K562 (cell line): ENCODE measurements at regions not wholly inside any gene's neighbourhood (a gene's known extent, or its start where the extent isn't known, plus 50 kb on each side); places are given as distances from the start of the nearest gene placed in this dataset.

Experiments used
- E2F4 ChIP-seq: sonication (generic); formaldehyde crosslinking; IDR thresholded peaks from 2 replicates; pipeline ENCODE4 v1.8.0; 2022; ENCODE audit warnings: mild to moderate bottlenecking, low read depth, missing genetic modification reagents
- PHB ChIP-seq: fragments of 250-450 bp; sonication (Bioruptor Pico); IDR thresholded peaks from 2 replicates; pipeline ENCODE4 v1.5.0; 2021
- POLR2A ChIP-seq: fragments of 450-650 bp; conservative IDR thresholded peaks from 2 replicates; pipeline ENCODE4 v1.6.1; 2016
- TRIM28 ChIP-seq: fragments of 450-650 bp; IDR thresholded peaks from 2 replicates; pipeline ENCODE4 v1.6.1; 2017
- ZNF436 ChIP-seq: fragments of 250-450, 450-650 bp; sonication (Bioruptor Pico); formaldehyde crosslinking; IDR thresholded peaks from 2 replicates; pipeline ENCODE4 v1.7.0; 2020; ENCODE audit warnings: mild to moderate bottlenecking
- TF ChIP-seq, protein P1 (sequence below), 2 experiments: fragments of 450-650 bp; IDR thresholded peaks; 2 replicates each; pipeline ENCODE4 v1.6.1; 2016; ENCODE audit warnings: mild to moderate bottlenecking in 2 of 2, borderline replicate concordance in 1 of 2, low read depth in 1 of 2, moderate library complexity in 1 of 2
- TF ChIP-seq, protein P2 (sequence below): sonication (generic); formaldehyde crosslinking; IDR thresholded peaks from 2 replicates; pipeline ENCODE4 v1.9.0; 2022; ENCODE audit warnings: mild to moderate bottlenecking, missing genetic modification reagents

DNA sequence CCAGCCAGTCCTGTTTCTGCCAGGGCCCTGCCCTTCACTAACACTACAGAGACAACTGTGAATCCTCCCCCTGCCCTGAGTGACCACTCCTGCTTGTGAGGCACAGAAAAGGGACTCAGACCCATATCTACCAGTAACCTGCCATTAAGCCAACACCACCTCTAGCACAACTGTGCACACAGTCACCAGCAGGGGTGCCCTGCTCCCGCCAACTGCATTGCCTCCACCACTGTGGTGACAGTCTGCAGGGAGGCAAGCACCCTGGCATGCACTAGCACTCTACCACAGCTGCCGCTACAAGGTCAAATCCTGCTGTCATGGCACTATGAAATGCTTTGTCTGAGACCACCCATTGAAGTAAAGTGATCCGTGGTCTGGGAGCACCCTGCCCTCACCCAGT lies 1028.5 kb upstream of the CDH9 start:
- no peak for TF ChIP-seq E2F4 (CRISPR knock-in tag)
- TF ChIP-seq, protein P1, sequence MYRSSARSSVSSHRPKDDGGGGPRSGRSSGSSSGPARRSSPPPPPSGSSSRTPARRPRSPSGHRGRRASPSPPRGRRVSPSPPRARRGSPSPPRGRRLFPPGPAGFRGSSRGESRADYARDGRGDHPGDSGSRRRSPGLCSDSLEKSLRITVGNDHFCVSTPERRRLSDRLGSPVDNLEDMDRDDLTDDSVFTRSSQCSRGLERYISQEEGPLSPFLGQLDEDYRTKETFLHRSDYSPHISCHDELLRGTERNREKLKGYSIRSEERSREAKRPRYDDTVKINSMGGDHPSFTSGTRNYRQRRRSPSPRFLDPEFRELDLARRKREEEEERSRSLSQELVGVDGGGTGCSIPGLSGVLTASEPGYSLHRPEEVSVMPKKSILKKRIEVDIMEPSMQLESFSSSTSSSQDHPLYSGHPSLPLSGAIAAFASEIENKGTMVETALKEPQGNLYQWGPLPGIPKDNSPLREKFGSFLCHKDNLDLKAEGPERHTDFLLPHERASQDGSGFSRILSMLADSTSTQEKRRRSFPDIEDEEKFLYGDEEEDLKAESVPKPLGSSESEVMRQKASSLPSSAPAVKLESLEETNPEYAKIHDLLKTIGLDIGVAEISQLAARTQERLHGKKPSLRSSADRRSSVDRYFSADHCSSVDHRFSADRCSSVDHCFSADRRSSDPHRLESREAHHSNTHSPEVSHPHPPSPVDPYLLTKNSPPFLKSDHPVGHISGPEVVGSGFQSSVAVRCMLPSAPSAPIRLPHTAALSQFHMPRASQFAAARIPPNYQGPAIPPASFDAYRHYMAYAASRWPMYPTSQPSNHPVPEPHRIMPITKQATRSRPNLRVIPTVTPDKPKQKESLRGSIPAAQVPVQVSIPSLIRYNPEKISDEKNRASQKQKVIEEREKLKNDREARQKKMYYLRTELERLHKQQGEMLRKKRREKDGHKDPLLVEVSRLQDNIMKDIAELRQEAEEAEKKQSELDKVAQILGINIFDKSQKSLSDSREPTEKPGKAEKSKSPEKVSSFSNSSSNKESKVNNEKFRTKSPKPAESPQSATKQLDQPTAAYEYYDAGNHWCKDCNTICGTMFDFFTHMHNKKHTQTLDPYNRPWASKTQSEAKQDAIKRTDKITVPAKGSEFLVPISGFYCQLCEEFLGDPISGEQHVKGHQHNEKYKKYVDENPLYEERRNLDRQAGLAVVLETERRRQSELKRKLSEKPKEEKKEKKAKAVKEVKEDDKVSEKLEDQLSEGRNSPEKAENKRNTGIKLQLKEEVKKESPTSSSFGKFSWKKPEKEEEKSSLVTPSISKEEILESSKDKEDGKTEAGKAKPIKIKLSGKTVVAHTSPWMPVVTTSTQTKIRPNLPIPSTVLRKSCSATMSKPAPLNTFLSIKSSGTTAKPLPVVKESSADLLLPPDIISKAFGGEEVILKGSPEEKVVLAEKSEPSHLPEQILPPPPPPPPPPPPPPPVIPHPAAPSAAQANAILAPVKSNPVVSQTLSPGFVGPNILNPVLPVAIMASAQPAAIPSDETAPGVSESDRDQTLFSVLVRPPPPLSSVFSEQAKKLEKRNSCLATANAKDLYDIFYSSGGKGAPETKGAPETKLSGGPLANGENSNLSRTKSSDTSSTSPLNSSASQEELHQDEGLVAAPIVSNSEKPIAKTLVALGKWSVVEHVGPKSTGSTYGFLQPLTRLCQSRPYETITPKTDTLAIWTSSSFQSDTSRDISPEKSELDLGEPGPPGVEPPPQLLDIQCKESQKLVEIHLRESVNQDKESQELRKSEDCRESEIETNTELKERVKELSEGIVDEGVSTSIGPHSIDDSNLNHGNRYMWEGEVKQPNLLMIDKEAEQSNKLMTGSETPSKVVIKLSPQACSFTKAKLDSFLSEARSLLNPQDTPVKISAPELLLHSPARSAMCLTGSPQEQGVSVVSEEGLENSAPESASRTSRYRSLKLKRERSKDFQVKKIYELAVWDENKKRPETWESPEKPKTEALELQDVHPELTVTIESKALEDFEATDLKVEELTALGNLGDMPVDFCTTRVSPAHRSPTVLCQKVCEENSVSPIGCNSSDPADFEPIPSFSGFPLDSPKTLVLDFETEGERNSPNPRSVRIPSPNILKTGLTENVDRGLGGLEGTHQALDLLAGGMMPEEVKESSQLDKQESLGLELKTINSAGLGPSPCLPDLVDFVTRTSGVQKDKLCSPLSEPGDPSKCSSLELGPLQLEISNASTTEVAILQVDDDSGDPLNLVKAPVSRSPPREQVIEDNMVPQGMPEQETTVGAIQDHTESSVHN (IDR thresholded peaks at IDR 0.05; ENCODE audit: borderline replicate concordance in 1 of 2, low read depth in 1 of 2), result no peak
- TF ChIP-seq TRIM28, result no peak
- TF ChIP-seq ZNF436 (CRISPR knock-in tag), result no peak
- TF ChIP-seq POLR2A, result no peak
- TF ChIP-seq, protein P2, sequence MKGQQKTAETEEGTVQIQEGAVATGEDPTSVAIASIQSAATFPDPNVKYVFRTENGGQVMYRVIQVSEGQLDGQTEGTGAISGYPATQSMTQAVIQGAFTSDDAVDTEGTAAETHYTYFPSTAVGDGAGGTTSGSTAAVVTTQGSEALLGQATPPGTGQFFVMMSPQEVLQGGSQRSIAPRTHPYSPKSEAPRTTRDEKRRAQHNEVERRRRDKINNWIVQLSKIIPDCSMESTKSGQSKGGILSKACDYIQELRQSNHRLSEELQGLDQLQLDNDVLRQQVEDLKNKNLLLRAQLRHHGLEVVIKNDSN (CRISPR knock-in tag), result no peak
- TF ChIP-seq PHB (CRISPR knock-in tag), result no peak
